K562 (cell line): ENCODE measurements at regions not wholly inside any gene's neighbourhood (a gene's known extent, or its start where the extent isn't known, plus 50 kb on each side); places are given as distances from the start of the nearest gene placed in this dataset.

Source experiments
- CBFA2T3 ChIP-seq: fragments of 450-650 bp; IDR thresholded peaks from 2 replicates; pipeline ENCODE4 v1.6.1; 2017
- CTCF ChIP-seq, 3 experiments: IDR thresholded peaks in 2 of 3; conservative IDR thresholded peaks in 1 of 3; 2 replicates each; pipeline ENCODE4 v1.5.1; 2011 to 2012; ENCODE audit warnings: low read length in 3 of 3, mild to moderate bottlenecking in 3 of 3, control low read depth in 2 of 3, improper control_type of control experiment in 1 of 3, inconsistent platforms in 1 of 3, low read depth in 1 of 3, mixed read lengths in 1 of 3, moderate library complexity in 1 of 3; ENCODE audit not compliant: insufficient read depth in 2 of 3
- HDAC6 ChIP-seq: IDR thresholded peaks from 2 replicates; pipeline ENCODE4 v1.6.1; 2012; ENCODE audit warnings: low read depth, mild to moderate bottlenecking, control low read depth, inconsistent platforms, low read length, moderate library complexity
- PHF21A ChIP-seq: fragments of 450-650 bp; IDR thresholded peaks from 2 replicates; pipeline ENCODE4 v1.6.1; 2017; ENCODE audit warnings: low read depth, borderline replicate concordance
- POLR2A ChIP-seq: fragments of 450-650 bp; conservative IDR thresholded peaks from 2 replicates; pipeline ENCODE4 v1.6.1; 2016
- RAD21 ChIP-seq, 2 experiments: fragments of 250-450 bp in 1 of 2; fragments of 450-650 bp in 1 of 2; sonication (Bioruptor Pico) in 1 of 2; formaldehyde crosslinking in 1 of 2; IDR thresholded peaks in 1 of 2; conservative IDR thresholded peaks in 1 of 2; 2 replicates each; pipeline versions ENCODE4 v1.4.0 to v1.8.0; 2020 to 2022; ENCODE audit warnings: mild to moderate bottlenecking in 2 of 2, moderate library complexity in 1 of 2
- ZBTB26 ChIP-seq: fragments of 450-650 bp; formaldehyde crosslinking; IDR thresholded peaks from 2 replicates; pipeline ENCODE4 v1.4.0; 2022; ENCODE audit warnings: missing genetic modification characterization
- ZNF79 ChIP-seq: fragments of 250-450 bp; sonication (Bioruptor Pico); IDR thresholded peaks from 2 replicates; pipeline ENCODE4 v1.4.0; 2020; ENCODE audit warnings: low read depth, mild to moderate bottlenecking, moderate library complexity

DNA sequence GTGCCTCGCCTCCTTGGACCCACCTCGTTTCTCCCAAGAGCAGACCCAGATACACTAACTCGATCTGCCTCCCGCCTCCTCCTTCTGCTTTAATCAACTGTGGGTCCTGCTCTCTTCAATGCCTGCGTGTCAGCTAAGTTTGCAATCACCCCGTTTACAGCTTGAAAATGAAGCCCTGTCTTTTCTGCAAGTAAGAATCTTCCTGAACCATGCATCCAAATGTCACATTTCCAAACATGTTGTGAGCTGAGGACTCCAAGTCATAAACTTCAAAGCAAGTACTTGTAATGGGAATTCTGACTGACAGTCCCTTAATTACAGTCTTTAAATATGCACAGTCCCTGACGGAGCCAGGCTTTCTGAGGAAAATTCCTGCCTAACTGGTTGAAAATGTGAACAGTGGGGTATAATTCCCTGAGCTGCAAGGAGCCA, 154.9 kb upstream of the UQCRFS1 start:
- TF ChIP-seq POLR2A (no peak), RAD21 (CRISPR knock-in tag; conservative IDR thresholded peaks at IDR 0.05 in 1 of 2, IDR thresholded peaks at IDR 0.05 in 1 of 2) (no peak), ZBTB26 (no peak), PHF21A (no peak), ZNF79 (CRISPR knock-in tag) (no peak), HDAC6 (no peak), CTCF (IDR thresholded peaks at IDR 0.05 in 2 of 3, conservative IDR thresholded peaks at IDR 0.05 in 1 of 3; ENCODE audit: insufficient read depth in 2 of 3, low read depth in 1 of 3, low read length in 3 of 3) (no peak), CBFA2T3 (no peak)
